HPDE6-E6E7 (cell line): ENCODE measurements at regions not wholly inside any gene's neighbourhood (a gene's known extent, or its start where the extent isn't known, plus 50 kb on each side); places are given as distances from the start of the nearest gene placed in this dataset.

Experiments
- DNase-seq: peaks from one replicate; pipeline ENCODE4 v3.0.0; 2011; ENCODE audit warnings: missing footprints; ENCODE audit errors: extremely low spot score

DNA sequence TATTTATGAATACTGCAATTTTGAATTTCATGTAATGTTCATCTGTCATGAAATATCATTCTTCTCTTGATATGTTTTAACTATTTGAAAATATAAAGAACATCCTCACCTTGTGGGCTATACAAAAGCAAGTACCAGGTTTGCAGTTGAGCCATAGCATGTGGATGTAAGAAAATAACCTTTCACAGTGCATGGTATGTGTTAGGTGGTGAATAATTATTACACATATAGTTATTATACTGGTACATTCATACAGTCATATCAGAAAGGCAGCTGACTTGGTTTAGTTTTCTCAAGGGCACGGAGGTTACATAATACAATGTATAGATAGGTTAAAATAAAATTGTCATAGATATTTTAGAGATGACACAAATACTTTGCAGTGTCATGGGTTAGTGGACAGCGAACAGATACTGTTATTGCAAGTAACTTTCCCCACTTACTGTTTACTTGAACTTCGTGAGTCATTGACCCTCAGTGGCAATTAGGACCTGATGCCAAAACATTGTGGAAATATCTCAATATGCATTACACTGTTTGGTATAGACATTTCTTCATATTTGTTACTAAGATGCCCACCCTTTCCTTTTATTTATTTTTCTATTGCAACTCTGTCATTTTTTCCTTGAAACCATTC is 445.4 kb upstream of the GOT2 start:
- DNase-seq: no peak

DNA sequence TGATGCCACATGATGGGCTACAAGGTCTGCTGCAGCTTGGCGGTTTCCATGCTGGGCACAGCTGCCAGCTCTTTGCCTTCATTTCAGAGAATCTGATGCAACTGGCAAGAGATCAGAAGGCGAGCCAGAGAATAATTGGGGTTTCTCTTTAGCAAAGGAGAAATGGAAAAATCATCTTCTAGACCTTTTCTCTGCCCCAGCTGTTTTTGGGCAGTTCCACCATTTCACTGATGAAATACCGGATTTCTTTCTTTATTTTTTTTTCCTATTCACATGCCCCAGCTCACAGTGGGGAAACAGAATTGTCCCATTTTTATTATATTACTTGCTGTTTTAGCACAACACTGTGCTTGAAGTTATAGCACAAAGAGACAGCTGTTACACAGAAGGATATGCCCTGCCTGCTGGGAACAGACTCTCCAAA is 439.3 kb upstream of the GOT2 start:
- no peak for DNase-seq

DNA sequence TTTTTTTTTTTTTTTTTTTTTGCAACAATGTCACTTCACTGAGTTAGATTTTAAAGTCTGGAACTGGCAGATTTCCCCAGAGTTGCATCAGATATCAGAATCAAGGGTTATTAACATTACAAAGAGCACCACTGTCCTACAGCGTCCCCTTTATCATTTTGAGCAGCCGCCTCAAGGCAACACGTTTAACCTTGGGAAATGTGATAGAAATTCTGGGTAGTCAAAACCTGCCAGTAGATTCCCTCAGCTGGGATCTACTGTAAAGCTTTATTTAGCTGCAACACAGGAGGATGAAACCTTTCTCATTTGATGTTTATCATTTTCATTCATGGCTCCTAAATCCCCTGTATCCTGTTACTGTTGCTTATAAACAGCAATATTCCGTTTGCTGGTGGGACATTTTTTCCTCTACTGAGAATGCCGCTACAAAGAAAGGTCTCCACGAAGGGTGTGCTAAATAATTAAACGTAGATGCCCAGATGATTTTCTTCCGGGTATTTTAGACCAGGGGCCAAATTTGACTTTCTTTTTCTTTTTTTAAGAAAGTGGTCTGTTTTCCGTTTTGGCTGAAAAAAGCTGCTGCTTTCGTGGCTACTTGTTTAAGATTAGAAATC is 436.1 kb upstream of the GOT2 start:
- no peak for DNase-seq

DNA sequence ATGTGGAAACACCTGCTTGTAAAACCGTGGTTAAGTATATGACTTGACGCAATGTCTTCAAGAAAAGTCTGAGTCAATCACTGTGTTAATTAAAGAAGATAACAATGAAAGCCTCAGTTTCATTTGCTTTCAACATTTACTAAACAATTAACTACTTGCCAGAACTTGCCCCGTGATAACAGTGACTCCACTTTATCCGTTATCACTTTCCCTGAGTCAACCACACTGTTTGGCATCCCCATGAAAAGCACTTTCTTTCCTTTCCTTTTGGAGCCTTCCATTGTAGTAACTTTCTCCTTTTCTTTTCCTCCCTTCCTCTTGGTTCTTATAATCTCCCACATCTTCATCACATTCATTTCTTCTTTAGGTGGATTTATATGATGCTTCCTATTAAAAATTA is 435.1 kb upstream of the GOT2 start:
- no peak for DNase-seq

DNA sequence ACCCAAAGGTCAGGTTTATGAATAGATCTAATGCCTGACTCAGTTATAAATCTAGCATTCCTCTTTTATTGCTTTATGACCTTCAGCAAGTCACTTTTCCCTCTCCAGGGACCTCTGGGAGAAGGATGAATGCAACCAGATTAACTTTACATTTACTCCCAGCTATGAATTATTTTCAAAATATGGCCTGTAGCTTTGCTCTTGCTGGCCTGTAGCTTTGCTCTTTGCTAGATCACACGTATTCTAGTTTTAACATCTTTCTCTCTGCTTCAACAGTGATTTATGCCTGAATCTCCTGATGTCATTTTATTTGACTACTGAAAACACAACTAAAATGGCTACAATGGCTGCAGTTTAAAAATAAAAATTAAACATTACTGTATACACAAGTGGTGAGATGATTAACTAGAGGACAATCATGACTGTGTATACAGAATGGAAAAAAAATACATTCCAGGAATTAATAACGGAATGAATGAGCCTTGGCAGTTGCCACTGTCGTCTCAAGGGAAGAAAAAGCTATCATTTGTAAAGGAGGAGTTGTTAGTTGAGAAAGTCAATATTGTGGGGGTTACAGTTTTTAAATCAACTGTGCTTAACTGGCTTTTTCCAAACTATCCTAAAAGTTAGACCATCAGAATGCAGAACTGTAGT is 434.5 kb upstream of the GOT2 start:
- no peak for DNase-seq

DNA sequence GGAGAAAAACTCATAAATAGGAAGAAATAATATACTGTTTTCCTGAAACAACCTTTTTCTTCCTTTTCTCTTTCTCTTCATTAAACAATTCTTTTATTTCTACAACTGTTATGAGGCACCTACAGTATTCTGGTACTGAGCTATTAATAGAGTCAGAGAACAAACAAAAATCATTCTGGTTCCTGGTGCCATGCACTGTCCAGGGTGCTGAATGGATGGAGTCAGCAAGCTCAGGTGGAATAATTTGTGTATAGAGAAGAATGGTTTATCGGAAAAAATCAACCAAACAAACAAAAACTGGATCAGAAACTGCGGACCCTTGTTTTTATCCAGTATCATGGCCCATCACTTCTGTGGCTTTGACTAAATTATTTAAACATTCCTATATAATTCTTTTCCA is 430.3 kb upstream of the GOT2 start:
- no peak for DNase-seq

DNA sequence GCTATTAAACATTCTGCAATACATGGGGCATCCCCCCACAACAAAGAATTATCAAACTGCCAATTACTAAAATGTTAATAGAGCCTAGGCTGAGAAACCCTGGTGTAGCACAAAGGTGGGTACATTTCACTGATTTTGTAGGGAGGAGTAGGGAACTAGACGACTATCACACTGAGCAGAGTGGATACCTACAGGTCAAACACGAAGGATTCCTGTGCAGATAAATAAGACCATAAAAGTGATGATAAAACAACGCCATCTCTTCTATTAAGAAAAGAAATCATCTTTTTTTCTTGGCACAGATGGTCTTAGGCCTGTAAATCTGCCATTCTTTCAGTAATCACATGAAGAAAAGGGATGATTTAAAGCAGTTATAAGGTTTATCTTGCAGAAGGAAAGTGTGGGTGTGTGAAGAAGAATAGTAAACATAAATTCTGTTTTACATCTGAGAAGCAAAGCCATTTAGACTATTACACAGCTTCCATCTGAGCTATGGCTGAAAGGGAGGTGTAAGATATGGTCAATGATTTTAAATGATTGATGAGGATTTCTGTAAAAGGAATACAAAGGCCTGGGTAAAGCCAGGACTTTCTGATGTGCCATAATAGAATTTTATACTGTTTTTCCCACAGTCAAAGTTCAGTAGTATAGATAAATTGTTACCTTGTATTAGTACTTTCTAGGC is 429.4 kb upstream of the GOT2 start:
- no peak for DNase-seq

DNA sequence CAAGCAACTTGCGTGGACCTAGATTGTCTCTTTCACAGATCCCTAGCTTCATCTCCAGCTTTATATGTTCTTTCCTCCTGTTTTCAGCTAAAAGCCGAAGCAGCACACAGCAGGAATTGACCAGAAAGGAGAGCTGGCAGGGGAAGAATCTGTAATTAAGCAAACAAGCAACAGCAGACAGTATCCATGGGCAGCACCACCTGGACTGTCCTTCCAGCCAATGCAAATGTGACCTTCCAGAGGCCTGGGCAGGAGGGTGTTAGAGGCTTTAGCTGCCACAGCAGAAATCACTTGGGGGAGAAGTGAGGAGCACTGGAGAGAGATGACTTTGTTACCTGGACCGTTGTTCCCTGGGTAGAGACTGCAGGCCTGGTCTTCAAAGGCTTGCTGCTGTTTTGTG is 427.6 kb upstream of the GOT2 start:
- DNase-seq: no peak

DNA sequence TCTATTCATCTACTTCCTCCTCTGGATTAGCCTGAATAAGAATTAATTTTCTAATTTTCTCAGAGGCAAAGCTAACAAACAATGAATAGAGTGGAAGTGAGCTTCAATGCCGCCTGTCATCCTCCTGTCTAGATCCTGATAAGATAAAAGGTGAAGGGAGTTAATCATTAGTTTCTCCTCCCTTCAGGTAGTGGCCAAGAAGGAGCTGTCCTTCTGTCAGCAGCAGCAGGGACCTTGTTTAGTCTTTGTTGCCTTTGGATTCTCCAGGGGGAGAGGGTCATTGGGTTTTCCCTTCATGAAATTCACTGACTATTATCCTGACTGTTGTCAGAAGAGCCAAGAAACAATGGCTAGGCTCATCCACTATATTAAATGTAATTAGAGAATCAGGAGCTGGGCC is 420.2 kb upstream of the GOT2 start:
- no peak for DNase-seq

DNA sequence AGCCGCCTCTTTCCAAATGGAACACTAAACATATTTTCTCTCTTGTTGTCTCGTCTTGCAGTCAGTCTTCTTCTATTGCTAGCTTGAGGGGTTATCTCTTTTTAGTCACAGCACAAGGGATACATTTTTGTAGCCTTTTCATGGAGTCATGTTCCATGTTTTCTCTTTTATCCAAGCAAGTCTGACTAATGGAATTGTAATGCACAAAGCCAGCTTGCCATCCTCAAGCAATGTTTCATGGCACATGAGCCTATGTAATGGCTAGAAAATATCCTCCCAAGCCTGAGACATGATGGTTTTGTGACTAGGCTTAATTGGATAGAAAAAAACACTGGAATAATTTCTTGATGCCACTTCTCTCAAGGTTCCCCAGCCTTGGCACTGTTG is 414.6 kb upstream of the GOT2 start:
- no peak for DNase-seq

DNA sequence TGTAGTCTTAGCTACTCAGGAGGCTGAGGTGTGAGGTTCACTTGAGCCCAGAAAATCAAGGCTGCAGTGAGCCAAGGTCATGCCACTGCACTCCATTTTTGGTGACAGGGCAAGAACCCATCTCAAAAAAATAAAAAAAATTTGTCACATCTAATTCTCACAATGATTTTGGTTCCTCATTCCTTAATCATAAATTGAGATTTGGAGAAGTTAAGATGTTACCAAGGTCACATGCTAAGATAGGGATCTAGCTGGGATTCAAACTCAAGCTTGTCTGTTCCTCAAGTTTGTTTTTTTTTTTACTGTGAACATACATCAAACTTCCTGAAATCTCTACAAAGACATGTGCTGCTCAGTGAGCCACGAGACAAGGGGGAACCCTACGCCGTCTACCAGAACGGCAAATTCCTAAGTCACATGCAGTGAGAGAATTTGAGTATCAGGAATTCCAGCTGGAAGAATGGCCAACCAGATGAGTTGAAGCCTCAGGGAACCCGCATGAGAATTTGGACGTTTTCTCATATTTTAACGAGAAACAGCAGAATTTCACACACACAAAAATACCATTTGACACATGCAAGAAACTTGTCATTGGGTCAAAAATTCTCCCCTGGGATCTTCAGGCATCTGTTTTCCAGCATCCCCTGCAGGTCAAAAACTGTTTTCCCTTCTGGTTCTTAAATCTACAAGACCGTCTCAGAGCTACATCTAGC is 414.1 kb upstream of the GOT2 start:
- no peak for DNase-seq

DNA sequence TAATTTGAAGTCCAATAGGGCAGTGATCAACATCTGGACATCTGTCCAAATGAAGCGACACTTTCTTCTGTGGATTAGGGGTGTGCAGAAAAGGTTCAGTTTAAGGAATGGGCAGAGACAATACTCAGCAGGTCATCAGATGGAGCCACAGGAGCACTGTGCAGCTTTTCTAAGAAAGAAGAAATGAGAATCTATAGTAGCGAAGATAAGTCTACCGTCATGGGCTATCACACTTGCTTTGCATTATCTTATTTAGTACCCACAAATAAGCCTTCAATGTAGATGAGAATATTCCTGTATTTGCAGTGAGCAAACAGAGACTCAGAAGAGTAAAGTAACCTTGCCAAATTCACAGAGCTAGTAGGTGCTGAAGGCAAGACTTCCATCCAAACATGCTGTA is 412.0 kb upstream of the GOT2 start:
- DNase-seq: no peak

DNA sequence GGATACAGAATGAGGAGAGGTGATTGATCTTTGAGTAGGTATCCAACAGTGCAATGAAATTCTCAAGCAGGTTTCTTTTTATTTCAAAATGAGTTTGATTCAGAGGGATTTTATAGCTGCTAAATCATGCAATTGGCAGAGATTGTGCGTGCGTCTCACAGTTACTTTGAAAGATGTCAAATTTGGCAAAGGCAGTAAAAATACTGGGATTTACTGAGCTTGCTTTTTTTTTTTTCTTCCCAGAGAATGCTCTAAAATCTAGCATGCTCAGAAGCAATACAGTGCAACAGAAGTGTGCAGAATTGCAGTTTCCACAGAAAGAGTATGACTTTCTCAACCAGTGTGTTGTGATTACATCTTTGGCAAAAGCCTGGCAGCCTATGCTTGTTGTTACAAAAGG is 410.7 kb upstream of the GOT2 start:
- DNase-seq: no peak

DNA sequence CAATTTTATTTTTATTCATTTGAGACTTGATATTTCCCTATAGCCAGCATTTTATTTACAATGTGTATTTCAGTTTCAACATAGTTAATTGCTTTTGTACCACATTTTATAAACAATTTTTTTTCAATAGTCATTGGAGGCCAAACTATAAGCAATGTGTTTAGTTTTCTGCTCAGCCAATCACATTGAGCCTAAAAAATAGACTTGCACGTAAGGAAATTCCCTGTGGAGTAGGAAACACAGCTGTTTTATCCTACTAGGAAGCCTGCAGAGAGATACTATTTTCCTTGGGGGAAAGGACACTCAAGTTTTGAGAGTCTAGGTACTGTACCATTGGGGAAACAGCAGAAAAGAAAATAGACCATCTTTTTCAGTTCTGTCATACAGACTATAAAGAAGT is 410.2 kb upstream of the GOT2 start:
- no peak for DNase-seq

DNA sequence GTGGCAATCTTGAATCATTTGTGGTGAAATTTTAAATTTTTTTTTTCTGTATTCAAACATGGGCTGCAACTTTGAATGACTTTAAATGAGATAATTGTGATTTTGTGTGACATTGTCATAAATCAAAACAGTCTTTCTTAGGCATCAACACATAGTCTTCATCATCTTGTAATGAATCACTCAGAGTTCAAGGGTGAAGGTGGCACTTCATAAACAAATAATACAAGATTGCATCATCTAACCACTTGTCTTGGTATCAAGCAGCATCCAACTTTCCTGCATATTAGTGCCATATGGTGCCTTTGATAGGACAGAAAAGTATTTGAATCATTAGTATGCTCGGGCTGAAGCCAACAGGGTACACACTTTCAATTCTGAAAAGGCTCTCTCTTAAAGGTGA is 392.4 kb upstream of the GOT2 start:
- DNase-seq: no peak

DNA sequence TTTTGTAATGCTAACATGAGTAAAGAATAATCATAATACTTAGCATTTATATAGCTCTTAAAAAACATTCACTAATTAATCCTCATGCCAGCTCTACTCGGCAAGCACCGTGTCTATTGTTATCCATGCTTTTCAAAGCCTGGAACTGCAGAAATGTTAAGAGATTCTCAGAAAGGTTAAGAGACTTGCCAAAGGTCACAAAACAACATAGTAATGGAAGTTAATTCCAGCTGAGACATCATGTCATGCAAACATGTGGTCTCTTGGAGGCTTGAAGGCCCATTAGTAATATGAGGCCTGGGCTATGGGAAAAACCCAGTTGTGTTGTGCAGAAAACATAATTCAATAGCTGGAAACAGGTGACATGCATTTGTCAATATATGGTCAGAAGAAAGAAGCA is 389.9 kb upstream of the GOT2 start:
- no peak for DNase-seq

DNA sequence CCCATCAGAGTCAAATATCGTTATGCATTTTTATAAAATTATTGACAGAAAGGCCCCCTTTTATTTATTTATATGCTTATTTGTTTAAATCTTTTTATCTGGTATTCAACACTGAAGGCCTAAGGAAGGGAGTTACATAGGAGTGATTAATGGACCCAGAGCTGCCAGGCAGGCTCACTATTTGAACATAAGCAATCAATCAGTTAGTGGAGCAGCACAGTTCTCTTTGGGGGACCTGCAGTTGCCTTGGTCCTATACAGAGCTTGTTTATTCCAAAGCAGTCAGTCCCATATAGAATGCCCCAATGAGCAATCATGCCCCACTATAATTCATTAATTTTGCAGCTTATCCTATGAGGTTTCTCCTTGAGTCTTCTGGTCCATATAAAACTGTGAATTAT is 389.4 kb upstream of the GOT2 start:
- DNase-seq: no peak

DNA sequence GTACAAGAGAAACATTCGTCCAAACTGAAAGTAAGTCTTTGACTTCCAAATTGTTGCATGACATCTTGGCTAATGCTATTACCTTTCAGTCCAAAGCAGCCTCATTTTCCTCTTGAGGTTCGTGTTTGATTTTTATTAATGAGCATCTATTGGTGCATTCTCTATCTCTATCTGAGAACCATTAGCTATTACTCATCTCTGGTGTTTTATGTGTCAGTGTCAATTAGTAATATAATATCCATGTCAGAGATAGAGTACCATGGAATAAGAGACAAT is 388.1 kb upstream of the GOT2 start:
- DNase-seq: no peak

DNA sequence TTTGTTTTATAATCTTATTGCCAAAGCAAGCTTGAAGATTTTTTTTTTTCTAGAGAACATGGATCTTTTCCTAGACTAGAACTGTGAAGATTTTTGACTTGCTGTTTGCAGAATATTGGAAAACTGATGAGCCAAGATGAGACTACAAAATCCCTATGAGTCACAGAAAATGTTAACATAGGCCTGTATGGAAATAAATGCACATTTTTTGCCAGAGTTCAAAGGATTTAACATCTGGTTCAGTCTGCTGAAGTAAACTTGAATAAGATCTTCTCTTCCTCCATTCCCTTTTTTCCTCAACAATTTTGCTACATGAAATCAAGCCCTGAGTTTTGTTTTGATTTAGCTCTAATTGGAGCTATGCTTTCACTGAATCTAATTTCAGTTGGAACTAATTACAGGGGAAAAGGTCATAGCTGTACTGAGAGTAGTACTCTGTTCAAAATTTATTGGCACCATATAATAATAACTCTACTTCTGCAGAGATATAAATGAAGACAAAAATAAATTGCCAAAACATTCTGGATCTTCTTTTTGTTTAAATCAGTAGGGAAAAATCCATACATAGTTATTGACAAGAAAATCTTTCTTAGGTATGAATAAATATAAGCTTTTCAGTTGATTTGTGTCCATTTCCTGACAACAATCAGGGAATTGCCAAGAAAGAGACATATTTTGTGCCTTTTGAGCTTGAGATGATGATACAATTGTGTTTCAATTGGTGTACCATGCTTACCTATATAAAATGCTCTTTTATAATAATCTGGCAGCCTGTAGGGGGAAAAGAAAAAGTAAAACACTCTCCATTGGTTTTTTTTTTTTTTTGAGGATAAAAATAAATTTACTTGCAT is 387.5 kb upstream of the GOT2 start:
- no peak for DNase-seq

DNA sequence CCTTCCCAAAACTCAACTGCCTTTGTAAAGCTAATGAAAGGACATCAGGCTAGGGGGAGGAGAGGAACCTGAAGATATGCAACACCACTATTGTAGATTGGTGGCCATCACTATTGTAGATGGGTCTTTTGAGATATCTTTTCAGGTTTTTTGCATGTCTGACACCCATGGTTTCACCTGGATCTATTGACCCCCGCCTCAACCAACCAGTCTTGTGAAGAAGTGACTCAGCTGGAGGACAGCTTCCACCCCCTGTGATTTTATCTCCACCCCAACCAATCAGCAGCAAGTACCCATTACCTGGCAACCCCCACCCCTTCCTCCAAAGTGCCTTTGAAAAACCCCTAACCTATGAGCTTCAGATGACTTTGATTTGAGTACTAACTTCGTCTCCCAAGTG is 382.6 kb upstream of the GOT2 start:
- no peak for DNase-seq

DNA sequence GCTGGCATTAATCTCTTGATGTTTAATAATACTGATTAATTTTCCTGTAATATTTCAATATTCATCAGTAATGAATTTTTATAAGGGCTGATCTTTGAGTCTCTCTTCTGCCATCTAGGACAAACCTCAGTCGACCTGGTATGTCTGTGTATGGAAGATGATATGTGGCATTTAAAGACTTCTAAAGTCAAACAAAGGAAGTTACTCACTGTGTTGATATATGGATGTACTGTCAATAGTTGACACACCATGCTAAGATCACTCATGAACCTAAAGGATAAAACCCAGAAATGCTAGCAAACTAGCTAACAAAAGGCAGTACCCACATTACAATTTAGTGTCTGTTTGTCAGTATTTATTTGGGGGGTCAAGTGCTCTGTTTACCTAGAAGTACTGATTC is 380.7 kb upstream of the GOT2 start:
- DNase-seq: no peak
